ENCODE measurements at regions not wholly inside any gene's neighbourhood (a gene's known extent, or its start where the extent isn't known, plus 50 kb on each side); places are given as distances from the start of the nearest gene placed in this dataset.

DNA sequence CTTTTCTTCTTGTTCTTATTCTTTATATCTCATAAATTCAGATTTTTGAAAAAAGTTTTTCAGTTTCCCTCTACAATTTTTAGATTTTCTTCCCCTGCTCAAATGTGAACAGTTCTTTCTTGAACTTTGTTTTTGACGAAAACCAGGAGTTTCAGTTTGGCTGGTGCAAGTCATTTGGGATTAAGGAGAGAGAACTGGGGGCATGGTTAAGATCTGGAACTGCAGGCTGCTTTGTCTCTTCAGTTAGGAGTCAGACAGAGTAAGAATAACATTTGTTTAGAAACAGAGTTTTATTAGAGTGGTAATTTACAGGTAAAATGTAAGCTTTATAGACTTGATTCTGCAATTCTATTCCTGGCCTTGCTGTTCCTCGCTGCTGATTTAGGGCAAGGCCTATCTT is 310.5 kb upstream of the C2CD4B start:
- DNase-seq: no peak

DNA sequence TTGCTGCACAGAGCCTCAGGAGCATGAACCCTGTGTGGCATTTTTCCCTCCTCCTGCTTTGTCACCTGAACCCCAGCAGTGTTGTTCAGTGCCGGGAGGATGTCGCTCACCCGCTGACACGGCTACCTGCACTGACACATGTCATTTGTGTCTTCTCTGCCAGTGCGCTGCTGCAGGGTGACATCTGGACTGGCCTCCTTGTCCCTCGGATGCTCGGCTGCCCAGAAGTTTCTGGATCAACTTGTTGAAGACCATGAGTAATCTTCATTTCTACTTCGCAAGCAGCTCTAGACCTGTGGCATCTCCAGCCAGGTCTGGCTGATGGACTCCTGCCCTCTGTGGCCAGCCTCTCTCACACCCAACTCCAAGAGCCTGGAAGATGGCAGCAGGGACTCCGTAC is 311.1 kb upstream of the C2CD4B start:
- DNase-seq: no peak

DNA sequence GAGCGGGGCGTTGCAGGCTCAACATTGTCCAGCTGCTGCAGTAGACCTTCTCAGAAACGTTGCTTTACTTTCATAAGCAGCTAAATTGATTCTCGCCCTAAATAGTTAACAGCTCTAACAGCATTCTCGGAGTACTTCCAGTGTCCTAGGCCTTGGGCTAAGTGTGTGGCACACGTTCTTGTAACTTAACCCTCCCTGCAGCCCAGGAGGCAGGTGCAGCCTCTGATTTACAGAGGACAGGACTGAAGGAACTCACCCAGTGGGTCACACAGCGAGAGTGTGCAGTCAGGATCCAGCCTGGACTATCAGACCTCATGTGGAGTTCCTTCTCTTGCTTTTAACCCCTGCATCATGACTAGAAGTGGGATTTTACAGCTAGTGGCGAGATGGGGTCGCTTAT is 312.8 kb upstream of the C2CD4B start:
- DNase-seq: no peak

DNA sequence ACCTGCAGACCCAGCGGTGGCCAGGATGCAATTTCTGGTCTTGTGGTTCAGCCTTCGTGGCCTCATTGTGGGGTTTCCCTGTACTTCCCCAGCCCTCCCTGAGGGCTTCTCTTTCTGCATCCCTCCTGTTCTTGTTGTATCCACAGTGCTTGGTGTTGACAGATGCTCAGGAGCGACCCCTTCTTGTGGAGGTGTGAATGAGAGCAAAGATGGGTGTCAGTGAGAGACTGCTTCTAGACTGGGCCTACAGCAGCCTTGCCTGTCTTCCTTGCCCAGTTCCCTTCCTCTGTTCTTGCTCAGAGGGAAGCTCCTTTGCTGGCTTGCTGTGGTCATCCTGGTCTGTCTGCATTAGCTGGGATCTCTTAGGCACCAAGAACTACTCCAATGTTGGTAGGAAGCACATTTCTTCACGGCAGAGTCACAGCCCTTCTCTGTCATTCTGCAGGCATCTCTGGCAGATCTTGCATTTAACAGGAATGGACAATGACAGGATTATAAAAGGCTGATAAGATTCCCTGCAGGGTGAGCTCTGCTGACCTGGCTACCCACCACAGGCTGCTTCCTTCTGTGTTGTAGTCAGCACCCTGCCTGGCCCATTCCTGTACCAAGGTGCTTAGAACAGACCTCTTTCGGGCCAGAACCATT is 317.8 kb upstream of the C2CD4B start:
- DNase-seq: no peak

DNA sequence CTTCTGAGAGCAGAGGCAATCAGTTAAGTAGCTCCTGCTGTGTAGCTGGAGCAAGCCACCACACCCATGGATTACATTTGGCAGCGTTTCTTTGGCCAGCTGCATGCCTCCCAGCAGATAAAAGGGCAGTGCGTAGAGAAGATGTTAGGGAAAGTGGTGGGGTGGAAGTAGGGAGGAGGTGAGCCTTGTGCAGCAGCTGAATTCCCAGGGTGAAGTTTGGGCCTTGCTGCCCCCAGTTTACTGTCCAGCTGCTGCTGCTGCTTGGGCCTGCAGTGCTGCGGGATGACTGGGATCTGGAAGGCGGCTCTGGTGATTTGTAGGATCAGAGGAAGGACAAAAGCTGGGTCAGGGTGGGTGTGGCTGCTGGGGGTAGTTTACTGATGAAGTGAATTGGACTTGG is 318.7 kb upstream of the C2CD4B start:
- no peak for DNase-seq

DNA sequence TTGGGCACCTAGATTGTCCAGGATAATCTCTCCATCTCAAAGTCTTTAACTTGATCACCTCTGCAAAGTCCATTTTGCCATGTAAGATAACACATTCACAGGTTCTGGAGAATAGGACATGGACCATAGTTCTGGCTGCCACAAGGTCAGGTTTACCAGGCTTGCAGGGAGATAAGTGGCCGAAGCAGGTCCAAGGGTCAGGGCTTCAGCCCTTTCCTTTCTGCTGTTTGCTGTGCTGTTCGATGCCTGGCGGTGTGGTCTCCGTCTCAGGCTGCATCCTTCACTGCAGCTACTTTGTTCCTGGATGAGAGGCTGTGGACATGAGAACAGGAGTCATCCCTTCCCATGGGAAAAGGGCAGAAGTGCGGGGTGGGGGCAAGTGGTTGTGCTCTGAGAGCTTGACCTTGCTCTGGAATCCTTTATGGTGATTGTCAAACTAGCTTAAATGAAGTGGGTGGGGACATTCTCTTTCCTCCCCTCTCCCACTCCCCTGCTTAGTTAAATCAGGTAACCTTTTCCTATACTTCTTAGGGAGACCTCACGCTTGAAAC is 320.2 kb upstream of the C2CD4B start:
- DNase-seq: no peak

DNA sequence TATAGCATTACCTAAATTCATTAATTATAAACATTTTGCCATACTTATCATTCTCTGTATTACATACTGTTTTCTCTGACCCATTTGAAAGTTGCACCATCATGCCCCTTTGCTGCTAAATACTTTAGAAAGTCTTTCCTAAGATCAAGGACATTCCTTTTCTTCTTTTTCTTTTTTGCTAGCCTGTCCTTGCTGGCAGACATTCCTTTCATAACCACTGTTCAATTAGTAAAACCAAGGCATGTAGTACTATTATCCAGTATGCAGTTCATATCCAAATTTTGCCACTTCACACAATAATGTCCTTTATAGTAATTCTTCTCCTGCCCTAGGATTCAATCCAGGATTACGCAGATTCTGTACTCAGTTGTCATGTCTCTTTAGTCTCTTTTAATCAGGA is 321.0 kb upstream of the C2CD4B start:
- DNase-seq: no peak

DNA sequence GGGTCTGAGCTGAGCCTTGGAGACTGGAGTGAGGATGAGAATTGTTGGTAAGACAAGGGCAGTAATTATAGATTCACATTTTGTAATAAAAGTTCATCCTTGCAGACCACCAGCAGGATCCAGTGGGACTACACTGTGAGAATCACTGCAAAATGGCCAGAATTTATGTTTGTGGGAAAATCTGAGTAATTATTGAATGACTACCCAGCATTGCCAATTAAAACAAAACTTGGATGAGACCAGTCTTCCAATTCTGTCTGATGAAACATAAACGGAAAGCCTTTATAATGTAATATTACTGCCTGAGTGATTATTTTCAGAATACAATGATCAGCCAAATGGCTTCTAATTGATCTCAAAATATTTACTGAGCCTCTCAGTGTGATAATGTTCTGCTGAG is 323.3 kb upstream of the C2CD4B start:
- no peak for DNase-seq

DNA sequence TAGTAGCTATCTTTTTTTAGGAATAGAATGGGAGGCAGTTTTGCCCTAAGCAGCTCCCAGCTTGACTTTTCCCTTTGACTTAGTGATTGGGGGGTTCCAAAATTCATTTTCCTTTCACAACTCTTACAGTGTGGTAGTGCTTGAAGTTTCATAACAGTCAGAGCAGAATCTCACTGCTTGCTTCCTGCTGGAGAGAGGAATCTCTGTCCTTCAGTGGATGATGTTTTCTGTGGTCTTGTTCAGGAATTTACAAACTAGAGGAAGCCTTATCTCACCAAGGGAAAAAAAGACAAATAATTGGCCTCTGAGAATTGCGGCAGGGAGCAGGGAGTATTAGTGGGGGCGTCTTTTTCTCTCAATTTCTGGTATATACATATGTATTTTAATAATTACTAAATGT is 326.6 kb upstream of the C2CD4B start:
- no peak for DNase-seq

DNA sequence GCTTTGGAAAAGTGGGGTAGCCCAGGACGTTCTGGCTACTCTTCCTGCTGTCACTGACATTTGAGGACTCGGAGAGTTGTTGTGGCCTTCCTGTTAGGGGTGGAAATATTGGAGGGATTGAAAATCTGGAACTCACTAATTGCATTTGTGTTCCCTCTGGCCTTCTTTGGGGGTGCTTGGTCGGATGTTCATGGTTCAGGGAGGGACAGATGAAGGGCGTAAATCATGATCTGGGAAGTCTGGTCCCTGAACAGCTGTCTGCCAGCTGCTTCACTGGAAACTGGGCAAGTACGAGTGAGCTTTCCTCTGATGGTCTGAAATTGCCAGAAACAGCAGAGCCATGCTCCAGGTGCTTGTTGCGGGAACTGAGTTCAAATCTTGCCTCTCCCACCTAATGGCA is 327.8 kb upstream of the C2CD4B start:
- DNase-seq: no peak

DNA sequence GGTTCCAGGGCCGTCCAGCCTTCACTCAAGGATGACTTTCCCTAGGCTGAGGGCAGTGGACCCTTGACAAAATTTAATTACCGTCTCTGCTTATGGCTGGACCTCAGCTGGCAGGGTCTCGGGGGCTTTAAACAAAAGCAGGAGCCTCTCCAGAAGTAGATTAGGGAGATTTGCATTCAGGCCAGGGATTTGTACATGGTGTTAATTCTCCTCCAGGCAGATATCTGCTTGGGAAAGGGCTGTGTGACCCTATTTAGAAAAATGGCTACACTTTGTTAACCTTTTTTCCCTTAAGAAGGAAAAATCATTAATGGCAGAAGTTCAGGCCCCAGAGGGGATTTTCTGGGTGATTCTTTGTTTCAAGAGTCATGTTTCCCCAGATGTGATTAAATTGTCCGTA is 329.1 kb upstream of the C2CD4B start:
- no peak for DNase-seq

DNA sequence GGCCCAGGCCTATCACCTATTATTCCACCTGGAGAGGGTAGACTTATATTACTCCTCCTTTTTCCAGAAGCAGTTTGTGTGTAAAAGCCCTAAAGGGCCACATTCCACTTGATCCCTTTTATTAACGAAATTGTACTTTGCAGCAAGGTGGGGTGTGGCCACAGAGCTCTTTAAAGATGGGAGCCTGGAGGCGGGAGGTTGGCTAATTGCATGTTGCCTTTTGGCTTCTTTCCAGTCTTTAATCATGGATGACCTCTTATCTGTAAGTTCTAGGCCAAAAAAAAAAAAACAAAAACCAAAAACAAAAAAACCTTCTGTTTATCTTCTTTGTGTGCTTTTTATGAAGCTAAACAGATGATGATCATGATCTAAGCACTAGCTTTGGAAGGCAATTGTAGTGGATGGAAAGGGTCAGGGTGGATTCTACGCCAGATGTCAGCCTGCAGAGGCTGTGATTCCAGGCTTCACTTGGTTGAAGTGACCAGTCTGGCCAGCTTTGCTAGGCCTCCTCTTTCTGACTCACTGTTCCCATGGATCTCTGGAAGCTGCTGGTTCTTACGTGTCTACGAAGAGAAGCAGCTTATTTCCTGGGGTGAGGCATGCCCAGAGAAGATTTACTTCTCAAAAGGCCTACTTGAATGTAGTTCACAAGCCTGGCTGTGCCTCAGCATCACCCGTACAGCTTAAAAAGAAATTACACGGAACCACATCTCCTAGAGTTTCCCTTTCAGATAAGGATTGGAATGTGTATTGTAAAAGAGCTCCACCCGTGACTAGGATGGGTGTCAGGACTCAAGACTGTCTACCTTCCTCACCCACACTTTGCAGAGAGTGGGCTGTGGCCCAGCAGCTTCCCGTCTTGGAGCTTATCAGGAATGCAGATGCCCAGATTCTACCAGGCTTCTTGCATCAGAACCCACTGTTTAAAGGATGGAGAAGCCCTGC is 330.9 kb upstream of the C2CD4B start:
- DNase-seq: no peak

DNA sequence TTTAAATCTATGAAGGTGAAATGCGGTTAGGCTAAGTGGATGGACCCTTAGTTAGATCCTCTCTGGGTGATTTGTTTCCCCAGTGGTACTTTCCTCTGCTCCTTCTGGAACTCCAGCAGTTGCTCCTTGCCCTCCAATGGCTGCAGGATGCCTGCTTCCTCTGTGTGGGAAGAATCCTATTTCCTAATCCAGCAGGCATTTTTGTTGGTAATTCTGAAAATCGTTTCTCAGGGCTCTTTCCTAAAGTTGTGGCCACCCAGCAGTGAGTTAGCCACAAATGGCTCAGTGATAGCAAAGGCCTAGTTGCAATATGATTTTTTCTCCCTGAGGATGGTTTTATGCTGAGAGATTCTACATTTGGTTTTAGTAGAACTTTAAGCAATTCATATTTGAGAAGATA is 332.3 kb upstream of the C2CD4B start:
- DNase-seq: no peak

DNA sequence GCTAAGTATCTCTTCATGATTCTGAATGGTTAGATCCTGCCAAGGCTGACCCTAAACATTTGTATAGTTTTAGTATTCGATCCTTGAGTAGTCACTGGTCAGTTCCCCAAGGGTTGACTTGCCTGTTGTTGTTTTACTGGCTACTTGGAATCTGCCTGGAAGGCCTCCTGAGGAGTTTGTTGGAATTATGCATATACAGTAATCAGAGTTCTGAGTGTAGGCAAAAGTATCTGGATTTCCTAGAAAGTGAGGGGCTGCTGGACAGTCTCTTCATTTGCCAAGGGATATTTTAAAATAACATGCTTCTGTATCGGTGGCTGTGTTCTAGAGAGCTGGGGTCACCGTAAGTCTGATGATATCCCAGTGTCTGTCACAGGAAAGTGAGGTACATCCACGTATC is 333.2 kb upstream of the C2CD4B start:
- DNase-seq: no peak

DNA sequence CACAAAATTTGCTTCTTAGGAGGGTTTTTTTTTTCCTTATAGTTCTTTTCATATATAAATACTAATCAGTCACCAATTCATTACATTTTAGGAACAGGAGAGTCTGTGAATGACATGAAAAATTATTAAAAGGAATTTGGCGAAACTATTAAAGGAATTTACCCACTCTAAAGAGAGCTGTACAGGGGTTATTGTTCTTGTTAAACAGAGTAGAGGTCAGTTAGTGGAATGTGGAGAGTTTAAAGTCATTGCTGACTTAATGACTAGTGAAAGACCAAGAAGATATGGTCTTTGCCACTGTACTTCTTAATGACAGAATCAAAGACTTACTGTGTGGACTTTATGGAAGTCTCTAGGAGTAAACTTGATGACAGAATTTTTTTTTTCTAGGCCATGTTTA is 333.6 kb upstream of the C2CD4B start:
- no peak for DNase-seq

DNA sequence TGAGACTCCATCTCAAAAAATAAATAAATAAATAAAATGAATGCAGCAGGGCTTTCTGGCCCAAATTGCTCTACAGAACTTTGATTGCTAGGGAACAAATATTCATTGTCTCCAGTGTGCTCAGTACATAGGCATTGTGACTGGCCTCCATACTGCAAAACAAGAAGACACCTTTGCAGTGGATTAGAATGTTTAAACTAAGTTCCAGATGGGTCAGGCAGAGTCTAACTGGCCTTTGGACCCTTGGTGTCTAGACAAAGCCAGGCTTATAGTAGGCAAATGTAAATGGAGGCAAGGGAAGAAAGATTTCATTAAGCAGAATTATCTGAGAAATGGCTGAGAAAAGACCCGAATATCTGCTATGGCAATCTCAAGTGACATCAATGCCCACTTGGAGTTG is 335.2 kb upstream of the C2CD4B start:
- no peak for DNase-seq

DNA sequence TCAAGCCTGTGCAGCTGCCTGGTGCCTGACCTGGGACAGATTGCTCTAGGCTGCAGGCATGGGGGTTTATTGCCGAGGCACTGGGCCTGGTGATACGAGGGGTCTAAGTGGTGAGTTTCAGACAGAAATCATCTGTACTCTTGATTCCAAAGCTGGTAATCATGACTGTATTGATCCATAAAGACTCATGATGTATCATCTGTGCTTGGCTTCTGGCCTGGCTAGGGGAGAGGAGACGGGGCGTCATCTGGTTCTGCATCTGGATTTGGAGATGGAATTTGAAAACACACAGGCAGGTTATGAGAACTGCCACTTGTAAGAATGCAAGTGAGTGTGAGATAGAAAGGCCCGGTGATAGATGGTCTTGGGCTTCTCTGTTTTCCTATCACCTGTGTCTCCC is 337.4 kb upstream of the C2CD4B start:
- no peak for DNase-seq

DNA sequence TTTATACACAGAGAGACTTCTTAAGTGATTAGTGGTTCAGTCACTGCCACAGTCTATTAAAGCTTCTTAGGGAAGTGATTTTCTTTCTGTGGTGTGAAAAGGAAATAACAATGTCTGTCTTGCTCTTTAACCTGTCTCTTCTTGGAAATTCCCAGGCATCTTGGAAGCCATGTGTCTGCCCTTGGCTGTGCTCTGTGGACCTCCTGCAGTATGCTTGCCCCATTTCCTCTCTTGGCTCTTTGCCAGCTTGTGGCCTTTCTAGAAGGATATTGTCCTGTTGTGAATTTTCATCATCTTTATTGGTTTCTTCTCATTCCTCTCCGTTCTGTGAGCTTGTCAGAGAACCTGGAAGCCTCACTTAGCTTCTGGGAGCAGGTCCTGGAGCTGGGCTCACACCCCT is 338.4 kb upstream of the C2CD4B start:
- DNase-seq: no peak

DNA sequence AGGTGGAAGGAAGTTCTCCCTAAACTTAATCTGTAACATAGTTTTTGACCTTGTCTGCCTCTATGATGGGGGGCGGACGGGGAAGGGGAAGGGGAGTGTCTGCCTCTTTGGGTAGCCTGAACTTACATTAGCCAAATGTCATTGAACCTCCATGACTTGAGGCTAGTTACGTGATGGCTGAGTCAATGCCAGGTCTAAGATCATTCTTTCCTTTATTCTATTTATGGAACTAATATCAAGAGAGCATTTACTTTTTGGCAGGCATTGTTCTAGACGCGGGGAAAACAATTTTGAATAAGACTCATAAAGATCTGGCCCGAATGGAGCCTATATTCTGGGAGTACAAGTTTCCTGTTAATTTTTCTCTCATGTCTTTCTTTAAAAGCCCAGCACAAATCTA is 340.7 kb upstream of the C2CD4B start:
- DNase-seq: no peak

DNA sequence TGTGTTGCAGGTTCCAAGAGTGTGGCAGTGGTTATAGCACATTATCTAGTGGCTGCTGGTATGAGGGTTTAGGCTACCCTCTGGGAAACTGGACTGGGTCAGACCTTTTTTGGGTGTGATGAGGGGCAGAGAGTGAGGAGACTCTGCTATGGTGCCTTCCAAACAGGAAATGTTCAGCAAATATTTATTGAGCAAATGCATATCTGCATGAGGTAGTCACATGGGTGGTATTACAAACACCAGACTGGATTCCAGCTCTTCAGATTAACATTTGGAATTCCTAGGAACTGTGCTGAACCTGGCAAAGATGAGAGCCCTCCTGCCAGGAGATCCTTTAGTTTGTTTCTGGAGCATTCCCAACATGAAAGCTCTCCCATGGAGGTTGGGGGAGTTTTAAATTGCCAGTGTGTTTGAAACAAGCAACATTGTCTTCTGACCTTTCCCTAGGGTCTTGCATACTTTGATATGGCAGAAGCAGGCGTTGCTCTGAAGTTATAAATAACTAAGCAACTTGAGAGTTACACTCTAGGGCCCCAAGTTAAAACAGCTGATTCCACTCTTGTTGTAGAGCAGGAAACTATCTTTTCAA is 341.2 kb upstream of the C2CD4B start:
- DNase-seq: no peak

DNA sequence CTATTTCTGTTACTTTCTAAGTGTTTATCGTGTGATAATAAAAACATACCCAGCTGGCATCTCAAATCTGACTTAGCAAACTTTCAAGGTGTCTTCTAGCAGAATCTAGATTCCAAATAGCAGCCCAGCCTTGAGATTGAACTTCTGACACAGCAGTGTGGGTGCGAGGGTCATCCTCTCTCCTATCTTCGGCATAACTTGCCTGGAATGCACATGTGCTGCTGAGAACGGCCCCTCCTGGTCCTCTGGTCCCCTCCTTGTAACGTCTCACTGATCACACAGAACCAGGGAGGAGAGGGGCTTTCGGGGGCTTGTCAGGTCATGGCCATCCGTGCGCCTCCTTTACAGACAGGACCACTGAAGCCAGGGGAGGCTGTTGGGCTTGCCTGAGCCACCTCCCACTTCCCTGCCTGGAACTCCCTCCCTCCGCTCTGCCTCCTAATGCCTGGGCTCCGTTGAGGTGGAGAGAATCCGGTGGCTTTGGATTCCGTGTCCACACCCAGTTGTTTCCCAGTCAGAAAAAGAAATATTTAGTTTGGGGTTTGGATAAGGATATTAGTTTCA is 344.4 kb upstream of the C2CD4B start:
- no peak for DNase-seq

DNA sequence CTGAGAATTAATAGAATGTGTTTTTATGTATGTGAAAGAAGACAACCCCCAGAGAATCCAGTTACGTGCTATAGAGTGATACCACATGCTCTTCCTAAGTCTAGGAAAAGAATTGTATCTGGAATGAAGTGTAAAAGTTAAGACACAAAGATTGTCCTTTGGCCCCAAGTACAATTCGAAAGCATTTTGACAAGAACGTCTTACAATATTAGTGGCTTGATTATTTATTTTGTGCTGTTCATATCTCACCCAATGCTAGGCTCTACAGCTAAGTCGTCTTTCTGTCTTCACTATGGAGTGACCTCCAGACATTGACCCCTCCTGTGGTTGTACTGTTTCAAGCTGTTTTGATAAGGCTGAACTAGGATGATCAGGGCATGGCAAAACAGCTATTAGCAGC is 345.7 kb upstream of the C2CD4B start:
- no peak for DNase-seq

DNA sequence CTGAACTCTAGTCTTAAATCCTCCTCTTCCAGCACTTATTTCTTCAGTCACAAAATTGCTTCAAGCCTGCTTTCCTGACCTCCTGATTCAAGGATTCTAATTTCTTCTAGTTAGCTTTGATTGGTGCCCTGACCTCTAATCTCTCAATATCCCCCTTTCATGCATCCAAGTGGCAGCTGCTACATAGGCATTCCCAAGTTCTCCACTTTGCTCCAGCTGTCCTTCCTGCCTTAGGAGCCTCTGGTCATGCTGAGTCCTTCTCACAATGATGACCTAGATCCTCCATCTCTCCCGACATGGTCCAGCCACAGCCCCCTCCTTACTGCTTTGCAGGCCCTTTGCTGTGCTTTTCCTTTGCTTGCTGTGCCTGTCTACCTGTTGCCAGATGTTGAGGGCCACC is 347.8 kb upstream of the C2CD4B start:
- no peak for DNase-seq

DNA sequence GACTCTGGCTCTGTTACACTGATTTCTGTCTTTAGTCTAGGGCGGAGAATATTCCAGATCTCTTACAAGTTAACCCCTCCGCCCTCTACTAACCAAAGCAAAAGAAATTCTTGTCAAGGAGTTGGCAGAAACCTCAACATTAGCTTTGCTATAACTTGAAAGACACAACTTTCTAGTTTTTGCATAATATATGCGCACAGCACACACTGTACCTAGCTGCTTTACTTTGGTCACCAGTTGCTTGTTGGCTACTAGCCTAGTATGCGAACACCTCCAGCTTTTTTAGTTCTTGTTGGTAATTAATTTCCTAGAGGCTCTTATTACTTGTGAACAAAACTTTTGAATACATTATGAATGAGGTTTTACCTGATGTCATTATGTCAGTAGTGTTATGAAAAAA is 348.8 kb upstream of the C2CD4B start:
- DNase-seq: no peak

All from activated CD8-positive, alpha-beta memory T cell treated with anti-CD3 and anti-CD28 coated beads for 24 hours (primary cell).